AG09319 (cell line): ENCODE measurements at regions not wholly inside any gene's neighbourhood (a gene's known extent, or its start where the extent isn't known, plus 50 kb on each side); places are given as distances from the start of the nearest gene placed in this dataset.

Experiments used
- DNase-seq: peaks from one replicate; pipeline ENCODE4 v3.0.0-alpha.2; 2010; ENCODE audit warnings: low read depth; ENCODE audit errors: extremely low read depth
- CTCF ChIP-seq: IDR thresholded peaks from 2 replicates; pipeline ENCODE4 v1.5.1; 2011; ENCODE audit warnings: low read depth, mild to moderate bottlenecking, inconsistent platforms, low read length, moderate library complexity

GRCh38 chr3:135779590-135780235 lies 185.8 kb upstream of the PPP2R3A start:
- no peak for TF ChIP-seq CTCF
- no peak for DNase-seq

- no peak for TF ChIP-seq CTCF
Observed at GRCh38 chr3:135781026-135781815, 184.3 kb upstream of the PPP2R3A start.

GRCh38 chr3:135784557-135784956 lies 181.0 kb upstream of the PPP2R3A start:
- no peak for TF ChIP-seq CTCF
- DNase-seq: no peak

More at GRCh38 chr3:135781026-135781815, 184.3 kb upstream of the PPP2R3A start:
- DNase-seq: no peak

- DNase-seq: no peak
- TF ChIP-seq CTCF: no peak
Observed at GRCh38 chr3:135788146-135788545, 177.4 kb upstream of the PPP2R3A start.

- no peak for TF ChIP-seq CTCF
- DNase-seq: no peak
Observed at GRCh38 chr3:135788978-135789377, 176.6 kb upstream of the PPP2R3A start.

GRCh38 chr3:135792174-135792573 lies 173.4 kb upstream of the PPP2R3A start:
- no peak for TF ChIP-seq CTCF

GRCh38 chr3:135792858-135793475 lies 172.6 kb upstream of the PPP2R3A start:
- TF ChIP-seq CTCF: no peak
- DNase-seq: no peak

More at GRCh38 chr3:135792174-135792573, 173.4 kb upstream of the PPP2R3A start:
- DNase-seq: no peak
